Vagina (tissue), 2 donors: ENCODE measurements at regions not wholly inside any gene's neighbourhood (a gene's known extent, or its start where the extent isn't known, plus 50 kb on each side); places are given as distances from the start of the nearest gene placed in this dataset.

ENCODE experiments used
- POLR2AphosphoS5 ChIP-seq, 2 donors: sonication (generic); formaldehyde crosslinking; IDR thresholded peaks; one replicate each; pipeline ENCODE4 v1.9.0; 2017; ENCODE audit warnings: antibody characterized with exemption in 2 of 2, mild to moderate bottlenecking in 2 of 2, low read depth in 1 of 2; ENCODE audit not compliant: insufficient read depth in 1 of 2
- TF ChIP-seq, protein P1 (sequence below), 3 experiments: fragments of 450-650 bp in 2 of 3; fragments of 200-600 bp in 1 of 3; sonication (generic) in 1 of 3; IDR thresholded peaks; one replicate each; pipeline ENCODE4 v1.5.1; 2017 to 2019; ENCODE audit warnings: antibody characterized with exemption in 3 of 3, mild to moderate bottlenecking in 2 of 3, moderate library complexity in 2 of 3

DNA sequence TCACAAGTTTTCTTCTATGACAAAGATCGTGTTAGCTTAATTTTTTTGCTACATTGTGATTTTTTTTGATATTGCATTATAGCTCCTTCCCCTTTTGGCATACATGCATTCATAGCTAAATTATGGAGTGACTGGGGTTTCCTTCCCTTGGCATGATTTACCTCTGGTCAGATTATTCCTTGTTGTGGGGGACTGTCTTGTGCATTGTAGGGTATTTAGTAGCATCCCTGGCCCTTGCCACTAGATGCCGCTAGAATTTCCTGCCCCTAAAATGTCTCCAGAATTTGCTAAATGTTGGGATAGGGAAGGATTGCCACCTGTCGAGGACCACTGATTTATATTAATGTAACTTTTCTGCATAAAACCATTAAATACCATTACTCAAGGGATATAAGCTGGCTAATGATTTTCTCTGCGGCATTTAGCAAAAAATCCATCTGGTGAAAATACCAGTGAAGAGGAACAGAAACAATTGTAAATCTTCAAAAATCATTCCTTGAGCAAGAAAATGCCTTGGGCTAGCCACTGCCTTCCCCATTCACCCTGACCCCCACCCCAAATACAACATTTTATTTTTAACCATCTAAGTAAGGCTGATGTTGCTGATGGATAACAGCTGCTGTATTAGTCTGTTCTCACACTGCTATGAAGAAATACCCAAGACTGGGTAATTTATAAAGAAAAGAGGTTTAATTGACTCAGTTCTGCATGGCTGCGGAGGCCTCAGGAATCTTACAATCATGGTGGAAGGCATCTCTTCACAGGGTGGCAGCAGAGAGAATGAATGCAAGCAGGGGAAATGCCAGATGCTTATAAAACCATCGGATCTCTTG is 195.2 kb downstream of the MAP2K6 start:
- TF ChIP-seq, protein P1, sequence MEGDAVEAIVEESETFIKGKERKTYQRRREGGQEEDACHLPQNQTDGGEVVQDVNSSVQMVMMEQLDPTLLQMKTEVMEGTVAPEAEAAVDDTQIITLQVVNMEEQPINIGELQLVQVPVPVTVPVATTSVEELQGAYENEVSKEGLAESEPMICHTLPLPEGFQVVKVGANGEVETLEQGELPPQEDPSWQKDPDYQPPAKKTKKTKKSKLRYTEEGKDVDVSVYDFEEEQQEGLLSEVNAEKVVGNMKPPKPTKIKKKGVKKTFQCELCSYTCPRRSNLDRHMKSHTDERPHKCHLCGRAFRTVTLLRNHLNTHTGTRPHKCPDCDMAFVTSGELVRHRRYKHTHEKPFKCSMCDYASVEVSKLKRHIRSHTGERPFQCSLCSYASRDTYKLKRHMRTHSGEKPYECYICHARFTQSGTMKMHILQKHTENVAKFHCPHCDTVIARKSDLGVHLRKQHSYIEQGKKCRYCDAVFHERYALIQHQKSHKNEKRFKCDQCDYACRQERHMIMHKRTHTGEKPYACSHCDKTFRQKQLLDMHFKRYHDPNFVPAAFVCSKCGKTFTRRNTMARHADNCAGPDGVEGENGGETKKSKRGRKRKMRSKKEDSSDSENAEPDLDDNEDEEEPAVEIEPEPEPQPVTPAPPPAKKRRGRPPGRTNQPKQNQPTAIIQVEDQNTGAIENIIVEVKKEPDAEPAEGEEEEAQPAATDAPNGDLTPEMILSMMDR (IDR thresholded peaks at IDR 0.05): peak in 1 of 3 experiments; percentile 26
- TF ChIP-seq POLR2AphosphoS5 (IDR thresholded peaks at IDR 0.05; ENCODE audit: insufficient read depth in 1 of 2, low read depth in 1 of 2): no peak
